Endothelial cell of umbilical vein (primary cell): ENCODE measurements at regions not wholly inside any gene's neighbourhood (a gene's known extent, or its start where the extent isn't known, plus 50 kb on each side); places are given as distances from the start of the nearest gene placed in this dataset.

Experiments
- BruUV-seq: library from RNA; stranded (reverse); fragments of 400-500 nt; replicated peaks from 2 replicates; lab custom pipeline; 2021; lab: Mats Ljungman, UMichigan
- CTCF ChIA-PET: fragments of 300-600, 350-600 bp; sonication (Branson Sonifier 250); formaldehyde crosslinking; loops from one replicate; lab custom pipeline; 2021; ENCODE audit warnings: antibody characterized with exemption, inconsistent platforms; lab: Charles Lee
- POLR2A ChIA-PET: fragments of 300-600, 350-600 bp; sonication (Branson Sonifier 250); formaldehyde crosslinking; loops from one replicate; lab custom pipeline; 2021; ENCODE audit warnings: antibody characterized with exemption, inconsistent platforms; lab: Charles Lee
- DNase-seq: peaks from one replicate; pipeline ENCODE4 v3.0.0-alpha.2; 2011; ENCODE audit warnings: low read depth, low spot score
- FAIRE-seq: peaks from 2 replicates; lab custom pipeline; 2011; peaks lifted over from hg19 to GRCh38; lab: Jason Lieb, UNC
- H2AFZ ChIP-seq: 2 replicates; pipeline ENCODE4 v1.6.0; 2012; ENCODE audit warnings: low read depth, low read length, control low read depth, inconsistent platforms
- H3K27ac ChIP-seq: 2 replicates; pipeline ENCODE4 v1.5.1; 2011; ENCODE audit warnings: low read depth, mild to moderate bottlenecking, control low read depth, low read length, moderate library complexity; ENCODE audit not compliant: insufficient read depth
- H3K27me3 ChIP-seq, 2 experiments: 2 replicates each; pipeline versions ENCODE4 v1.6.0 to v1.6.1; 2011; ENCODE audit warnings: low read length in 2 of 2, mixed read lengths in 1 of 2; ENCODE audit not compliant: control insufficient read depth in 2 of 2, insufficient read depth in 2 of 2
- H3K36me3 ChIP-seq, 2 experiments: 2 replicates in 1 of 2; 3 replicates in 1 of 2; pipeline ENCODE4 v1.5.1; 2011; ENCODE audit warnings: low read length in 2 of 2, mild to moderate bottlenecking in 1 of 2, moderate library complexity in 1 of 2; ENCODE audit not compliant: control insufficient read depth in 2 of 2, insufficient read depth in 2 of 2; ENCODE audit errors: extremely low read depth in 1 of 2
- H3K4me1 ChIP-seq: 3 replicates; pipeline ENCODE4 v1.5.1; 2011; ENCODE audit warnings: mild to moderate bottlenecking, low read length; ENCODE audit not compliant: control insufficient read depth, insufficient read depth; ENCODE audit errors: extremely low read depth
- H3K4me2 ChIP-seq: 2 replicates; pipeline ENCODE4 v1.6.1; 2011; ENCODE audit warnings: low read length, control low read depth, mixed read lengths; ENCODE audit not compliant: insufficient read depth
- H3K4me3 ChIP-seq, 3 experiments: fragments of 200-600 bp in 1 of 3; sonication (generic), shearing (Covaris generic) in 1 of 3; replicated peaks in 1 of 3; 2 replicates each; pipeline ENCODE4 v1.5.1; 2011 to 2016; ENCODE audit warnings: control low read depth in 3 of 3, low read length in 3 of 3, mild to moderate bottlenecking in 2 of 3, inconsistent platforms in 1 of 3, low read depth in 1 of 3, moderate library complexity in 1 of 3; ENCODE audit not compliant: insufficient read depth in 1 of 3
- H3K79me2 ChIP-seq: 2 replicates; pipeline ENCODE4 v1.6.0; 2012; ENCODE audit warnings: low read length, inconsistent platforms; ENCODE audit not compliant: control insufficient read depth, insufficient read depth
- H3K9ac ChIP-seq: replicated peaks from 2 replicates; pipeline ENCODE3; 2011; ENCODE audit warnings: low read length, control low read depth; ENCODE audit not compliant: insufficient read depth; ENCODE audit errors: extremely low read depth
- H3K9me1 ChIP-seq: replicated peaks from 3 replicates; pipeline ENCODE4 v1.6.0; 2011; ENCODE audit warnings: mild to moderate bottlenecking, low read length; ENCODE audit not compliant: control insufficient read depth, insufficient read depth; ENCODE audit errors: extremely low read depth
- H3K9me3 ChIP-seq: replicated peaks from 2 replicates; pipeline ENCODE4 v1.5.1; 2012; ENCODE audit warnings: low read length, inconsistent platforms; ENCODE audit not compliant: control insufficient read depth, insufficient read depth
- H4K20me1 ChIP-seq: replicated peaks from 2 replicates; pipeline ENCODE3; 2011; ENCODE audit warnings: mild to moderate bottlenecking, low read length; ENCODE audit not compliant: control insufficient read depth, insufficient read depth; ENCODE audit errors: extremely low read depth
- CTCF ChIP-seq, 2 donors: IDR thresholded peaks; 1 replicate in 1 of 2; 2 replicates in 1 of 2; pipeline ENCODE4 v1.5.1; 2011; ENCODE audit warnings: low read length in 2 of 2, mild to moderate bottlenecking in 2 of 2, moderate library complexity in 2 of 2, control low read depth in 1 of 2, inconsistent platforms in 1 of 2, low read depth in 1 of 2; ENCODE audit not compliant: insufficient read depth in 1 of 2; ENCODE audit errors: extremely low read depth in 1 of 2
- EZH2 ChIP-seq: IDR thresholded peaks from 2 replicates; pipeline ENCODE4 v1.6.1; 2012; ENCODE audit warnings: borderline replicate concordance, low read depth, mild to moderate bottlenecking, moderate library complexity, low read length, inconsistent platforms; ENCODE audit not compliant: severe bottlenecking
- FOS ChIP-seq: IDR thresholded peaks from 2 replicates; pipeline ENCODE4 v1.6.1; 2011; ENCODE audit warnings: mild to moderate bottlenecking, low read length, moderate library complexity, borderline replicate concordance; ENCODE audit not compliant: insufficient read depth
- GATA2 ChIP-seq: IDR thresholded peaks from 2 replicates; pipeline ENCODE4 v1.7.0; 2011; ENCODE audit warnings: low read depth, mild to moderate bottlenecking, moderate library complexity, mixed read lengths, low read length; ENCODE audit not compliant: insufficient read length, insufficient read depth
- JUN ChIP-seq: IDR thresholded peaks from 2 replicates; pipeline ENCODE4 v1.6.1; 2011; ENCODE audit warnings: borderline replicate concordance, low read depth; ENCODE audit not compliant: insufficient read length, insufficient read depth
- MAX ChIP-seq: IDR thresholded peaks from 2 replicates; pipeline ENCODE4 v1.6.1; 2011; ENCODE audit not compliant: insufficient read depth, insufficient read length
- MYC ChIP-seq: IDR thresholded peaks from one replicate; pipeline ENCODE4 v1.6.1; 2011; ENCODE audit warnings: mild to moderate bottlenecking, low read depth, low read length
- POLR2A ChIP-seq: IDR thresholded peaks from 2 replicates; pipeline ENCODE4 v1.6.1; 2012; ENCODE audit warnings: low read depth, mild to moderate bottlenecking, control low read depth, low read length
- POLR2AphosphoS5 ChIP-seq: IDR thresholded peaks from 2 replicates; pipeline ENCODE4 v1.6.1; 2012; ENCODE audit warnings: low read depth, mild to moderate bottlenecking, control low read depth, low read length, moderate library complexity; ENCODE audit not compliant: insufficient read depth
- dilution Hi-C: fragments of 300-500 bp; cut with MboI; formaldehyde crosslinking; loops from one replicate; pipeline ENCODE4 v1.15.0; 2019; ENCODE audit warnings: low sequenced_read_pairs; ENCODE audit not compliant: extremely low pct_ligation_motif_present
- intact Hi-C: fragments of 100-400 bp; cut with micrococcal nuclease; formaldehyde crosslinking; loops from one replicate; pipeline ENCODE4 v1.10.0; 2022

- POLR2A ChIA-PET = no interaction called here
- H3K36me3 ChIP-seq = no peaks in the 10 kb centered on the region
- no TSS peak for BruUV-seq
- peaks cover 8% of the 10 kb centered on the region for H3K4me1 ChIP-seq
- no peaks in the 10 kb centered on the region for H3K9me3 ChIP-seq
- H3K4me2 ChIP-seq = no peak overlapping the region
- dilution Hi-C loops (no loop called here), intact Hi-C loops (no loop called here)
- H3K4me3 ChIP-seq = no peak overlapping the region
- no peak overlapping the region for H2AFZ ChIP-seq
- CTCF ChIA-PET = interaction anchor here (1.3 to 1.6 kb wide), 2 partner anchors 9 to 225 kb away, joined by 3 to 5 read pairs; no protein-coding TSS in a partner anchor
- H3K27me3 ChIP-seq = no peaks in the 10 kb centered on the region
- H3K9me1 ChIP-seq = no peaks in the 10 kb centered on the region
- TF ChIP-seq EZH2 = no peak
- peak; percentile 82 for TF ChIP-seq FOS
- TF ChIP-seq MAX = no peak
- no peak for TF ChIP-seq POLR2A
- no peak for TF ChIP-seq POLR2AphosphoS5
- no peak for TF ChIP-seq MYC
- peak; percentile 27 for TF ChIP-seq JUN
- TF ChIP-seq CTCF (IDR thresholded peaks at IDR 0.05; ENCODE audit: extremely low read depth in 1 of 2, insufficient read depth in 1 of 2, low read depth in 1 of 2, low read length in 2 of 2) = no peak
- TF ChIP-seq GATA2 = peak; percentile 95
- H4K20me1 ChIP-seq = no peaks in the 10 kb centered on the region
- DNase-seq (peak; percentile 42), FAIRE-seq (peak; percentile 43)
- H3K79me2 ChIP-seq = no peaks in the 10 kb centered on the region
- H3K27ac ChIP-seq = peak overlapping the region; percentile 11
- H3K9ac ChIP-seq = no peak overlapping the region
Observed at GRCh38 chr18:70991577-70991976, 702.7 kb downstream of the SOCS6 start.
